NCI-H510A treated with DMSO at 0.1 percent for 48 hours (cell line): ENCODE measurements at regions not wholly inside any gene's neighbourhood (a gene's known extent, or its start where the extent isn't known, plus 50 kb on each side); places are given as distances from the start of the nearest gene placed in this dataset.

Source experiments
- DNase-seq: peaks from one replicate; lab custom pipeline; 2025; lab: John Stamatoyannopoulos, UW

DNA sequence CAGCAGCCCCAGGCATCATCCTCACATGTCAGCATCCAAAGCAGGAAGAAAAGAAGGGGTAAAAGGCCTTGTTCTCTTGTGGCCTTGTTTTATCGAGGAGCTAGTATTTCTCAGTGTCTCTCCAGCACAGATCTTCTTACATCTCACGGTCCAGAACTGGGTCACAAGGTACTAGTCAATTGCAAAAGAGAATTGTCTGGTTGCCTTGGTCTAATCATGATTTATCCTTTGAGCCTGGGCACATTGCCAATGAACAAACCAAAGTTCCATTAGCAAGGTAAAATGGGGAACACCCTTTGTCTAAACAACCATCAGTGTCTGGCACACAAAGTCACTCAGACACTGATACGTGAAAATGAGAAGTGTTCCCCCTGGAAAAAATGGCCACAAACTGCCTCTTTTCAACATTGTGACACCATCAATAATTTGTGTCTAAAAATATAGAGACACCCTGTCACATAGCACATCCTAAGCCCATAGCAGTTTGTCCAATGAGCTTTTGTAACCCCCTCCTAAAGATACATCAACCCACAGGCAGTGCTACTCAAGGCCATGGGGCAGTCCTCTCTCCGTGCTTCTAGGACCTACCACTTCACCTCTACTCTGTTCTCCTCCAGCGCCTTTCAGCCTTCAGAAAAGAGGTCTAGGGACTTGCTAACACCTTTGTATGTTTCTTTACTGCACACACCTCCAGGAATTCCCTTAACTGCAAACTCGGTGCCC, 534.4 kb downstream of the MID1IP1 start:
- DNase-seq: peak; percentile 40

DNA sequence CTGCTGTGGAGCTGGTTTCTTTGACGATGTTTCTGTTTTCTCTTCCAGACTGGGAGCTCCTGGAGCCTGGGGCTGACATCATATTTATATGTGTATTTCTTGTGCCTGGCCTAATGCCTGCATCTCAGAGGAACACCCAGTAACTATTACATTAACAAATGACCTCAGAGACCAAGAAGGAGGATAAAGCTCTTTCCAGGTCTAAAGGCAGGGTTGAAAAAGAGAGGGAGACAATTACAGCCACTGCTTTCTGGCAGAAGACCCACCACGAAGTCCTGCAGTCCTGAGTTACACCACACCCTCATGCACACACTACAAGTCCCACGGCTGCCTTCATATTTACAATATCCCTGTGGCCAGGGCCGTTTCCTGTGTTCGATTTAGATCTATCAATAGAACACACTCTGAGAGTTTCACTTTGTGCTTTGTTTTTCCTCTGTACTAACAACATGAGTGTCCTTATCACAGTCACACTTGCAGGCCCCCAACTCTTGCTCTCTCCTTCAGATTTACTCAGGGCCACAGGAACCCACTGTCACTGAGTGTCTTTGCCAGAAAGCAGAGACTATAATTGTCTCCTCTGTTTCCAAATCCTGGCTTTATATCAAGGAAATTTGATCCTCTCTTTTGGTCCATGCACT, 535.5 kb downstream of the MID1IP1 start:
- DNase-seq: peak; percentile 43

DNA sequence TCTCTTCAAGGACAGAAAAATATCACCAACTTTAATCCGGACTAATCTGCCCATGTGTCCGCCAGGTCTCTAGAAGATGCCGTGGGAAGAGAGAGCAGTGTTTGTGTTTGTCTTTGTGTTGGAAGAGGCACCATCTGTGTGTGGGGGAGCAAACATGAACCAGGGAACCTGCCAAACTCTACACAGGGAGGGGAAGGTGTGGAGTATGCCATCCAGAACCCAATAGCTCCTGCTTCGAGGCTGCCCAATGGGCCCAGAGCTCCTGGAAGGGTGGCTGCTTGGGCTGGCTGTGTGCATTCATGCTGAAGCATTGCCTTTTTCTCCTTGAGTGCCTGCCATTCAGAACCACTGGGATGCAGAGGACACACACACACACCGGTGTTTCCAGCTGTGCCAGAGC, 536.2 kb downstream of the MID1IP1 start:
- peak; percentile 38 for DNase-seq

DNA sequence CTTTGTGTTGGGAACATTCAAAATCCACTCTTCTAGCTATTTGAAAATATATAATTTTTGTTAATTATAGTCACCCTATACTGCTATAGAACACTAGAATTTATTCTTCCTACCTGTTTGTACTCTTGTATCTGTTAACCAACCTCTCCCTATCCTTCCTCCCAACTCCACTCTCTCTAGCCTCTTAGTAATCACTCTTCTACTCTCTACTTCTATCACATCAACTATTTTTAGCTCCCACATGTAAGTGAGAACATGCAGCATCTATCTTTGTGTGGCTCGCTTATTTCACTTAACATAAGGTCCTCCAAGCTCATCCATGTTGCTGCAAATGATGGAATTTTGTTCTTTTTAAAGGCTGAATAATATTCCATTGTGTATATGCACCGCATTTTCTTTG, 537.3 kb downstream of the MID1IP1 start:
- no peak for DNase-seq

DNA sequence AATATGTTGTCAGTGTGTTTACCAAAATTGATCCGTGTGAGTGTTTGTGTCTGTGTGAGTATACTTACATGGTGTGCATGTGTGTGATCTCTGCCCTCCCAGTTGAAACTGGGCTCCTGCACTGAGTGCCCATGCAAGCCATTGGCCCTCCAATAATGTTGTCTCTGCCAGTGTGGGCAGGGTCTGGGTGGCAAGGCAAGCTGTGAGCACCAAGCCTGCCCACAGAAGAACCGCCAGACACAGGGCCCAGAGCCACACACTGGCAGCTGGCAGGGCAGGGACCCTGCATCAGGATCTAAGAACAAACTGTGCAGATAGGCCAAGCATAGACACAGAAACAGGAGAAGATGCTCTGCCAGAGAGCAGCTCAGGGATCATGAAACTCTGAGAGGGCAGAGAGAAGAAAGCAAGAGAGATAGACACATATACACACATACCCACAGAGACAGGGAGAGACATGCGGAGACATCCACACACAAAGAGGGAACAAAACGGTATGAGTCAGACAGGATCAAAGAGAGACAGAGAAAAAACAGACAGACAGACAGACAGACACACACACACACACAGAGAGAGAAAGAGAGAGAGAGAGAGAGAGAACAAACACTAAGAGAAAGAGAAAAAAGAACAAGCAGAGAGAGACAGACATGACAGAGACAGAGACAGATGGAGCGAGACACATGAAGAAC, 555.0 kb downstream of the MID1IP1 start:
- no peak for DNase-seq

DNA sequence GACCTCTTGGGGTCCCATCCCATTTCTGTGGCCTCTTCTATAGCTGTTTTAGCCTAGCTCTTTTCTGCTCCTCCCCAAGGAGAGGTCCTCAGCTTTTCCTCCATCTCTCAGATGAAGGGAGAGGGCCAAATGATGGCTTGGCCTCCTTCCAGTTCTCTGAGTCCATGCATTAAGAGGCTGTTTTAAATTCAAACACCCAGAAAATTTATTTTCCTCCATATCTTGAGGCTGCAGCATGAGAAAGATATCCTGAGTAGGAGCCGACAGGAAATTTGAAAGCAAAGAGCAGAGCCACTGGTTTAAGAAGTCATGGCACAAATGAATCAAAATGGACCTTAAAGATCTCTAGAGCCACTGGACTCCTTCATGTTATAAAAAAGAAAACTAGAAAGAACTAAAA, 558.8 kb downstream of the MID1IP1 start:
- no peak for DNase-seq

DNA sequence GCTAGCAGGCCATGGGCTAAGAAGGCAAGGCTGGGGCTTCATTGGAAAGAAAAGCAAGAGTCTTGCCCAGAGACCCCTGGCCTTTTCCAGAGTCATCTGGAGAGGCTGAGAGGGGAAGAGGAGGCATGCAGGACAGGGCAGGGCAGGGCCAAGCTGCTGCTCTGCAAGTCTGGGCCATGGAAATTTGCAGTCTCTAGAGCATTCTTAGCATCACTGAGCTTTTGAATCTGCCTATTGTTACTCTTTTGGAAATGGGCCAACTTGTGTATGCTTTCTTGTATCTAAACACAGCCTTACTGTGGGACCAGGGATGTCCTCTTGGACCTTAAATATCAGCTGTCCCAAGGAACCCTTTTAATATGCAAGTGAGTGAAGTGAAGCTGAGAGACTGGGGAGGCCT, 560.5 kb downstream of the MID1IP1 start:
- DNase-seq: no peak

DNA sequence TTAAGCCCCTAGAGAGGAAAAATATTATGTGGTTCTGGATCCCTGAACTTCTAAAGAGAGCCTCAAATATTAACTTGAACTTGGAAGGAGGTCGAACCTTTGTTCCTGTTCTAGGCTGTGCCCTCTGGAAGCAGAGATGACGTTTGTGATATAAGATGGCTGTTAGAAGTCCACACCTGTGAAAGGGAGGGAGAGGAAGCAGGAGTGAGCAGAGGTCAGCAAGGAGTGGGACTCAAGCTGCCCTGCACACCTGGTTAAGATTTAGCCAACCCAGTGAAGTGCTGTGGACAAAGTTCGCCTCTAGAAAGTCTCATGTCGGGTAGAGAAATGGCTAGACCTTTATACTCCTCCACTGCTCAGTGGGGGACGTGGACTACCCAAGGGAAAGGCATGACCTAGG, 566.2 kb downstream of the MID1IP1 start:
- peak; percentile 8 for DNase-seq

DNA sequence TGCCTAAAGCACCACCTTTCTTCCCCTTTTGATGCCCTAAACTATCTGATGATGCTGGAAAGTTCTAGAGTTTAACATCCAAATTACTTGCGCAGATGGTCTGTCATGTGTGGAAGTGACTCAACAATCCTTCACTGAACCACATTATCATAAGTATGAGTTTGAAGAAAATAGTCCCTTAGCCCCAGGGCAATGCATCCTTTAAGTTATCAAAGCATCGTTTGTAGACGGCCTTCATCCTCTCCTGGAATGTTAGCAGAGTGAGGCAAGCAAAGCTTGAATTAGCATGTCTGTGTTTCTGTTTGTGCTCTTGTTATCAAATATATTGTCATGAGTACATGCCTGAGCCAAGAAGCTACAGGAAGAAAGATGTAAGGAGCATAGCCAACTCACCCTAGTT, 570.9 kb downstream of the MID1IP1 start:
- DNase-seq: no peak

DNA sequence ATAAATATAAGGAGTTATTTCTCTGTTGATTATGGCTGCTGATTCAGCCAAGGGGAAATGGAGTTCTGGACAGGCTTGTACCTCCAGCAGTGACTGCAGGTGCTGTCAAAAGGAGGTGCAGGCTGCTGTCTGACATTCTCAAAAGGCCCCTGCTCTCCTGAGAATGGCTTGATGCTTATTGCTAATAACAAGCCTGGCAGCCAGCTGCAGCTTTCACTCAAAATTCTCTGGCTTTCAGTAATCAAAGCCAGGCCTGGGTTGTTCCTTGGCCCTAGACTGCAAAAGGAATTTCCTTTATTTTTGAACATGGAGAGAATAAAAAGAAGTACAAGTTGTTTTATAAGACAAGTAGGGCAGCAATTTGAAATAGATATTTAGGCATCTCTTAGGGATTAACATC, 575.9 kb downstream of the MID1IP1 start:
- DNase-seq: no peak

DNA sequence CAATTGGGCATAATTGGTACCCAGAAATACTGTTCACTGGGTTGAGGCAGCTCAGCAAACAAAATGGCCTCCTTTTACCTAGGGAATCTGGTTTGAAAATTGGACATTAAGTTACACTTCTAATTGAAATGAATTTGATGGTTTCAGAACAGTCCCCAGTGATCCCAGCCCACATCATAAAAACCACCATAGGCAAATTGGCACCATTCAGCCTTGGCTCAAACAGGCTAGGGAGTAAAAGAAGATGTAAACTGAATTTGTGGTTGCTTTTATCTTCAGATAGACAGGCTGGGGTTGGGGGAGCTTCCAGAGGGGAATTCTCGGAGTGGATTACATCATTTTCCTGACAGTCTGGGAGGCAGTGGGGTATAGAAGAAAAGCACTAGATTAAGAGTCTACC, 576.5 kb downstream of the MID1IP1 start:
- DNase-seq: no peak

DNA sequence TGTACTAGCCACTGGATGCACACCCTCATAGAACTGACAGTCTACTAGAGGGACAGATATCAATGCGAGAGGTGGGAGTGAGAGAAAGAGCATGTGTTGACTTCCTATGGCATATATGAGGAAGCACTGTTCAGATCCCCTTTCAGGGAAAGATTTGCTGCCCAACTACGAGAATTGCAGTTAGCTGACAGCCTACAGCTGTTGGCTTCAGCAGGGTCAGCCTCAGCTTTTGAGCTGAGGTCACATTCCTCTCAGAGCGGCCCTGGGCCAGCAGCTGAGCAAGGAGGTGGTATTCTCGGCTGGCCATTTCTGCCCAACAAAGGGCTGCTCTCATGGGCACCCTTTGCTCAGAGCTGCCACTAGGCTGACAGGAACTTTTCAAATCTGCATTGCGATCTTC, 580.2 kb downstream of the MID1IP1 start:
- DNase-seq: no peak

DNA sequence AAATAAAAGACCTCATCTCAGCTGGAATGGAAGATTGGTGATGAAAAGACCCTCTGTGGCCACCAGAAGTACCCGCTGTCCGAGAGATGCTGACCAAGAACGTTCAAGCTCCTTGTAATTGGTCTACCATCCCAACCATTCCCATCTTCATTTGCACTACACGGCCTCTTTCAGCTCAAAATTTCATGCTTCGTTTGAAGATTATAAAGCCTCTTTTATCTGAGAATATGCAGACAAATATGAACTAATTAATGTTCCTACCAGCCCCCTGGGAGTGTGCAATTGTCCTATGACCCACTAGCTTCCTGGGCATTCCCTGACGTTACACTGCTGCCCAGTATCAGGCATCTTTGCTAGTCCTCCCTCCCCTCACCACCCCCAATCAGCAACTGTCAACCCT, 583.7 kb downstream of the MID1IP1 start:
- DNase-seq: no peak

DNA sequence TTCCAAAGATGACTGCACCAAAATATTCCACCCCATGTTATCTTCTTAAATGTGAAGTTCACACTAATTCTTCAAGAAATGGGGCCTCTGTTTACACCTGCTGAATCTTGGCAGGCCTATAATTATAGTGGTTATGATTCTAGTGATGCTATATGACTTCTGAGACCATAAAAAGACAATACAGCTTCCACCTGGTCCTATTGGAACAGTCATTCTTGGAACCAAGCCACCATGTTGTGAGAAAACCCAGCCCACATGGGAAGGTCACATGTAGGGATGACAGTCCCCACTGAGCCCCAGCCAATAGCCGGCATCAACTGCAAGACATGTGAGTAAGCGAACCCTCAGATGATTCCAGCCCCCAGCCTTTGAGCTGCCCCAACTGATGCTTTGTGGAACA, 587.5 kb downstream of the MID1IP1 start:
- no peak for DNase-seq

DNA sequence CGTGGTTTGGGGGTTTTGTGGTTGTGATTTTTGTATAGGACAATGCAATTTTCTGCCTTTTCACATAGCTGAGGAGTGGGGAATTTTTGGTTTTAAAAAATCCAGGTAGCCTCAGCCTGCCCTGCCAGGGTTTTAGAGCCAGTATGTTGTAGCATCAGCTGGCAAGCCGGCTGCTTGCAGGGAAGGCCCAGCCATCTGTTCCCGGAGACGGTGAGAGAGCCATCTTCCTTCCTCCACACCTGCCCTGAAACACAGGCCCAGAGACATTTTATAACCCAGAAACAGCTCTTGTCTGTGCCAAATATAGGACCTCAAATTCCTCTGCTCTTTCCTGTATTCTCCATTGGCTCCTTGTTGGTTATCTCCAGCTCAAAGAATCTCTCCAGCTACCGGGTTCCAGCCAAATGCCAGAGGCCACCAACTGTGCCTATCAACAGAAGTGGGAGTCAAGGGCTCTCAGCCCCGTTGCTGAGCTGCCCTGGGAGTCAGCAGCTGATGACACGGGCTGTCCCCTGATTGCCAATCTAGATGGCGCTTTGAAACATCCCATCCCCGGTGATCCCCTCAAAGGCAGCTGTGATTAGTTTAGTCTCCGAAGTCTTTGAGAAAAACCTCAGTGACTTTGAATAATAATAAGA, 595.2 kb downstream of the MID1IP1 start:
- peak; percentile 67 for DNase-seq

DNA sequence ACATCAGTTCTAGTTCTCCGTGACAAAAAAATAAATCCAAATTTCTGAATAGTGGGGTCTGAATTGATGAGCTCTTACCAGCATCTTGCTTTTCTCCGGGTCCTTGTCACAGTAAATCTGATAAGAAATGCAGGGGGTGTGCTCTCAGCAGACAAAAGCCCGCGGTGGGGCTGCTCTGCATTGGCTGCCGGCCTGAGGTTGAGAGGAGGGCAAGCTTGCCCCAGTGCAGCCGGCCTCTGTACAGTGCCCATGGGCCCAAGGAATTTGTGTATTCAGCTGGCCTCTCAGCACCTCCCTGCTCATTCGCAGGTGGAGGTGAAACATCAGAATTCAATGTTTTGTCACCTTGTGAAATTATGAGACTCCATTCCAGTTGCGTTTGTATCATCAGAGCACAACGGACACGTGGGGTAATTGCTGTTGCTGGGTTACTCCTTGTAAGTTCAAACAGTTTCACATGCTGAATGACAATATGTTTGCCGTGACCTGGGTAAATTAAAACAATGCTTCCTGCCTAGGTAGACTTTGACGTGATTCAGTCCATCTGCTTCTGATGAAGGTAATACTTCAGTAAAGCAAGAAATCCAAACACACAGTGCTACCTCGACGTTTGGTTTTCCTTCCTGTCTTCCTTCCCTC, 596.4 kb downstream of the MID1IP1 start:
- peak; percentile 61 for DNase-seq

DNA sequence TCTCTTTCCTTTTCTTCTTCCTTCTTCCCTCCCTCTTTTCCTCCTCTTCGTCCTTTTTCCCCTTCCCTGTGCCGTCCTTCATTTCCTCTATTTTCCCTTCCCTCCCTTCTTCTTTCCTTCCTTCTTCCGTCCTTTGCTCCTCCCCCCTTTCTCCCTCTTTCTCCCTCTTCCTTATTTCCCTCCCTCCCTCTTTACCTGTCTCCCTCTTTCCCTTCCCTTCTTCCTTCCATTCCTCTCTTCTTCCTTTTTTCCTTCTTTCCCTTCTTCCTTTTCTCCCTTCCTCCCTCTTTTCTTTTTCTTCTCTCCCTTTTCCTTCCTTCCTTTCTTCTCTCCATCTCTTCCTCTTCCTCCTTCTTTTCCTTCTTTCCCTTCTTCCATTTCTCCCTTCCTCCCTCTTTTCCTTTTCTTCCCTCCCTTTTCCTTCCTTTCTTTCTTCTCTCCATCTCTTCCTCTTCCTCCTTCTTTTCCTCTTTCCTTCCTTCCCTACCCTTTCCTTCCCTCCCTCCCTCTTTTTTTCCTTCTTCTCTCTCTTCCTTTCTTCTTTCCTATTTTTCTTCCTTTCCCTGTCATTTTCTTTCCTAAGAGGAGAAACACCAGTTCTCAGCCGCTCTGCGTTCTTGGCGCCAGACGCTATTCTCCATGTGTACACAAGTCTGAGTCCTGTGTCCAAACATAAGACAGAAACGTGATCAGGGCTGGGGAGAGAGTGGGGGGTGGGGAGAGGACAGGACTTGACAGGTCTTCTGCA, 597.1 kb downstream of the MID1IP1 start:
- DNase-seq: no peak

DNA sequence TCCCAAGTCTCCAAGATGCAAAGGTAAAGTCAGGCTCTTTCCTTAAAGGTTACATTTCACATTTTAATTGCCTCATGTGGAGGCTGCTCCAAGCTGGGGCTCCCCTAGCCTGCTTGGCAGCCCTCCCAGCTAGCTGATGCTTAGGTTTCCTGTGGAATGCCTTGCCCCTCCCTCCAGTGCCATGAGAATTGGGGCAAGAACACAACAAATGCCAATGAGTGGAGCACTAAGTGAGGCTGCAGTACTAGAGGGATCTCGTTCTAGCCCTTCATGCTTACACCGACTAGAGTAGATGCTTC, 597.7 kb downstream of the MID1IP1 start:
- DNase-seq: no peak

DNA sequence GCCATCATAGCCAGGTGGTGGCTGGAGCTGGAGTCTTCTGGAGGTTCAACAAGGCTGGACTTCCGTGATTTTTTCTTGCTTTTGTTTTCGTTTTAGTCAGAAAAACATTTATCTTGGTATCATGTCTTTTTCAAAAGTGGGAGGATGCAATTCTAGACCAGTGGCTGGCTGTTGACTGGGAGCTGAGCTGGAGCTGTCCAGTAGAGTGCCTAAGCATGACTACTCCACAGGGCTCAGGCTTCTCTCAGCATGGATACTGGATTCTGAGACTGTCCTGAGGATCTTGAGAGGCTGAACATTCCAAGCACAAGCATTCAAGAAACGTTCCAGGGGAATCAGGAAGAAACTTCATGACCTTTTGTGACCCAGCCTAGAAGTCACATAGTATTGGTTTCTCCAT, 598.1 kb downstream of the MID1IP1 start:
- DNase-seq: no peak

DNA sequence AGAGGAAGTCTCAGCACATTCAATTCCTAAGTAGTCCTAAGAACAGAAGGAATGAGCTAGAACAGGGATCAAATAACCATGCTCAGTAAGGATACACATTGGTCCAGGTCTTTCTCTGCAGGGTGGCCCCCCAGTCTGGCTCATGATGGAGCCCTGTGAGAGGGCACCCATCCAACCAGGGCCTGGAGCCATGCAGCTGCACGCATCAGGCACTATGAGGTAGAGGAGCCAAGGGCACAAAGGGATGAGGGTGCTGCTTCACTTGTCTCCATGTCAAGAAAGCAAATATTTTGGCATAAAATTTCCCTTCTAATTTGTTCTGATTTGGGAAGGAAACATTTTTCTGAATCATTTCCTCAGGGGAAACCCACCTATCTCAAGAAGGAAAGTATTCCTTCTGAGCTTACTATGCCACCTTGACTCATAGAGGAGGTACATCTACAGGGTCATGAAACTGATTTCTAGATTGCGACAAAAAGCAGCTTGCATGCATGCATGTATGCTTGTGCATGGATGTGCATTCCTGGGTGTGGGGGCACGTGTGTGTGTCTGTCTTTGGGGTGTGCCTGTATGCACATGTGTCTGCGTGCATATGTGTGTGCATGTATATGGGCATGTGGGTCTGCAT, 600.3 kb downstream of the MID1IP1 start:
- no peak for DNase-seq

DNA sequence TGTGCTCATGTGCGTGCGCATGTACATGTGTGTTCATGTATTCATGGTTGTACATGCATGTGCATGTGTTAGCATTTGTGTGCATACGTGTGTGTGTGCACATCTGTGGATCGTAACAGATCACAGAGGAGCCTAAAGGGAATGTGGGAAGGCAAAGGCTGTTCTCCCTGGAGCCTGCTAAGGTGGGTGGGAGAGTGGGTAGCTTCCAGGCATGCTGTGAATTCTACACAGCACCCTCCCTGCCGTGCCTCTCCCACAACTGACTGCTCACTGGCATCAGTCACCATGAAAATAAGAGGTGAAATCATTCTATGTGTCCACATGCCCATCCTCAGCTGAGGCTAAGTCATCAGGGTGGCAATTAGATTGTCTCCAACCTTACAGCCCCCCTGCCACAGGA, 600.9 kb downstream of the MID1IP1 start:
- DNase-seq: no peak
